ENCODE measurements at regions not wholly inside any gene's neighbourhood (a gene's known extent, or its start where the extent isn't known, plus 50 kb on each side); places are given as distances from the start of the nearest gene placed in this dataset.
A peak's percentile ranks its signal among the peaks of the same experiment; 100 is the strongest.
"Not testable (repeated sequence)": the region's sequence is repeated elsewhere in the genome, so short reads cannot be mapped to it uniquely, and the experiment has no call there.

- no peak for DNase-seq (ENCODE audit: low read depth, low spot score)
Measured at GRCh38 chr3:26763723-26764122, 141.2 kb downstream of the LRRC3B start.

GRCh38 chr3:26766031-26766430 is 143.5 kb downstream of the LRRC3B start:
- no peak for DNase-seq (ENCODE audit: low read depth, low spot score)

DNA sequence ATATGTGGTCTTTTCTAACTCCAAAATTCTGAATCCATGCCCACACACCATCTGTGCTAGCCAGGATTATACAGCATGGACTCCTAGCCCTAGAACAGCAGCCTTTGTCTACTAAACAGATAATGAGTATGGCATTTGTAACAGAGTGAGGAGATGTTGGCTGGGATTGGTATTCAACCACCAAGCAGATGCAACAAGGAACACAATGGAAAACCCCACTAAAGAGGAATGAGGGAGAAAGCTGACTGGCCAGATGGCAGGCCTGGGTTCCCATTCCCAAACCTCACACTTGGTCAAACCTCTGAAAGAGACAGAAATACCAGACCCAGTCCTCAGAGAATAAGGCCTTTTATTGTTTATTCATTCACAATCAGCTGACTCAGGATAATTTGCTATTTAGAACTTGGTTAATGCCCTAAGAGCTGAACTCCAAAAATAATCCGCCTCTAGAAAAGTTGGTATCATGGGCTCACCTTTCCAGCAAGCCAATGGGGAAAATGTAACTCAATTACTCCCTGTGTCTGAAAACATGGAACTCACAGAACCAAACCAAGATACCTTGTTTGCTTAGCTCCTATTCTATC is 145.6 kb downstream of the LRRC3B start:
- DNase-seq (ENCODE audit: low read depth, low spot score): no peak

DNA sequence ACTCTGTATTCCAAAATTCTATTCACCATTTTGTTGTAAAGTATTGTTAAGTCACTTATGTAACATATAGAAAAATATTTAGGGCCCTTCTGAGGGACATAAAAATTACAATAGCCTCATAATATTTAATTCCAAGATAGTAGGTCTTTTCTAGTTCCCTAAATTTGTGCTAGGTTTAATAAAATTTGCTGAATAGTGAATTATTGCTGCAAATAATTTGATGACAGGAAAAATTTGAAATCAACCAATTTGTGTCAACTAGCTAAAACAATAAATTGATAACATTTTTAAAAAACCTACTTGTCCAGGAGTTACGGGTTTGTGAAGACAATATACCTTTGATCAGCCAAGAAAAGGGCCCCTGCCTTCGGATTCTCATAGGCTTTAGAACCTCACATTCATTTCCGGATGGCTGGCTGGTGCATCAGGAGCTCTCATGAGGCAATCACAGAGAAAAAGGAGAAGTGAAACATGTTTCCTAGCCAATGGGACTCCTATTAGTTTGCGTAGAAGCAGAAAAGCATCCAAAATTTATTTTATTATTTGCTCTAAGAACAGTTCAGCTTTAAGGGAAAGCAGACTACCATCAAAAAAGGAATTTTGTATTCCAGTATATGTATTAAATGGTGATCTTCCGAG is 177.2 kb downstream of the LRRC3B start:
- no peak for DNase-seq (ENCODE audit: low read depth, low spot score)

DNA sequence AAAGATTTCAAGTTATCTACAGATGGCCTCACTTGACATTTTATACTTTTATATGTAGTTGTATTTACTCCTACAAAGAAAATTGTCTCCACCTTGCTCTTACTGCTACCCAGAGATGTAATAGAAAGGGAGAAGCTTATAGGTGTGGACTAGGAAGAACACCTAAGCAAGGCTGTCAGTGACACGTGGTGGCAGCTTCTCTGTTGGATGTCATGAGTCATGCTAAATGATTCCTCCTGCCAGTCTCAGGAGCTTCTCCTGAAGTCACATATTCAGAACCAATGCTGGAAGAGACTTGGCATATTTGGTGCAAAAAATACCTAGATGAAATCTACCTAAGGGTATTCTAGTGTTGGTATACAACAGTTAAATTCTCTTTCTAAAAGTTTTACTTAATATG is 184.7 kb downstream of the LRRC3B start:
- DNase-seq (ENCODE audit: low read depth, low spot score): no peak

- DNase-seq (ENCODE audit: low read depth, low spot score): no peak
Measured at GRCh38 chr3:26825454-26825853, 202.9 kb downstream of the LRRC3B start.

GRCh38 chr3:26827169-26827568 is 204.6 kb downstream of the LRRC3B start:
- DNase-seq (ENCODE audit: low read depth, low spot score): no peak

- DNase-seq (ENCODE audit: low read depth, low spot score): peak; percentile 50
Measured at GRCh38 chr3:26838026-26838425, 215.5 kb downstream of the LRRC3B start.

DNA sequence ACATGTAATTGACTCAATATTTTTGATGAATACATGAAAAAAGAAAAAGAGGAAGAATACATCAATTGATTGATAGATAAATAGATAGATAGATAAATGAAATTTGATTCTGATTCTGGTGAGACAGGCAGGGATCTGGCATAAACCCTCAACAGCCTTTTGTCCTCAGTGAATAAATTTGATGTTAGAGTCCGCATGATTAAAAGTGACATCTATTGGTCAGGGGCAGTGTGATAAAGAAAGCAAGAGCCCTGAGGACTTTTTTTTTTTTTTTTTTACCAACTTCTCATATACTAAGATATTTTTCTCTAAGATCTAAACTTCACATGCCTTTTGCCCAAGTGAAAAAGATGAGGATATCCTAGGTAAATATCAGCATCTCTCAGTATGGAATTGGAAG is 216.4 kb downstream of the LRRC3B start:
- DNase-seq (ENCODE audit: low read depth, low spot score): no peak

- peak; percentile 70 for DNase-seq (ENCODE audit: low read depth, low spot score)
Measured at GRCh38 chr3:26840272-26840870, 217.8 kb downstream of the LRRC3B start.

DNA sequence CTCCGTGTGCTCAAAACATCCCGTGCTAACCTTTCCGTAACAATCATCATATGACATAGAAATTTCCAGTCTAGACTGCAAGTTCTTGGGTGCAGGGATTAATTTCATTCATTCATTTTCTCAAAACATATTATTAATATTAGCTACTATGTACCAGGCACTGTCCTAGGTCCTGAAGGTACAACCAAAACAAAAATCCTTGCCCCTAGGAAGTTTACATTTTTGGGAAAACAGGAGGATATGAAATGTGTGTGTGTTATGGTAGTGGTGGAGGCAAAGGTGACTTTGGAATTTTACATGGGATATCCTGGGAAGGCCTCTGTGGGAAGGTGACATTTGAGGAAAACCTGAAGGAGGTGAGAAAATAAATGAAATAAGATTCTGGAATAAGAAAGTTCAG is 222.6 kb downstream of the LRRC3B start:
- no peak for DNase-seq (ENCODE audit: low read depth, low spot score)

DNA sequence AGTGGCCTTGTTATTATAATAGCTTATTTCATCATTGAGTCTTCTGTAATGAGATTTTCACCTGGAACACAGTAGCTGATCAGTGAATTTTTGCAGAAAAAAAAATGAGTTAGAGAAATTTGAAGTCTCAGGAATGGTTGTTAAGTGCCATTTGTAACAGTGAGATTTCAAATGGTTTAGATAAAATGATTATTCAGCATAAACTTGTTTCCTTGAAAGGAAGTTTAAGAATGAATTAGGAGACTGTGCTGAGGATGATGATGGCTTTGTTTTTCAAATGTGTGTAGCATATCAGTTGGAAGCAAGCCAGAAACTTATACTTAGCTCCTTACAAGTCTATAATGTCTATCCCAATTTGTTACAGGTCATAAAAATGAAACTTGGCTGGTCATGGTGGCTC is 225.1 kb downstream of the LRRC3B start:
- no peak for DNase-seq (ENCODE audit: low read depth, low spot score)

DNA sequence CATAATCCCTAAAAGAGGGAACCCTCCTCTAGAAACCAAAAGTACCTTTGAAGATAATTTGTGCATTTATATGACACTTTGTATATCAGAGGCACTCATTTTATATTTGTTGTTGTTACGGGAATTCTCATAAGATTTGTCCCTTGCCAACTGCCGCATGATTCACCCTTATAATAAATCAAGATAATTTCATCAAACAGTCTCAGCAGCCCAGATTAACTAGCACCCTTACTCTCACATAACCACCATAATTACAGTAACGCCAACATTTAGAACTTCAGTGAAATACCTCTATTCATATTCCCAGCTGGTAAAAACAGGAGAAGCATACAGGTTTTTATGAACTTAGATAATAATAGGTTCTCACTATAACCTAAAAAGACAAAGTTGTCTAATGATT is 271.9 kb downstream of the LRRC3B start:
- DNase-seq (ENCODE audit: low read depth, low spot score): no peak

- no peak for DNase-seq (ENCODE audit: low read depth, low spot score)
Measured at GRCh38 chr3:26915208-26915607, 292.6 kb downstream of the LRRC3B start.

GRCh38 chr3:26920646-26921478 is 298.3 kb downstream of the LRRC3B start:
- DNase-seq (ENCODE audit: low read depth, low spot score): peak; percentile 28

DNA sequence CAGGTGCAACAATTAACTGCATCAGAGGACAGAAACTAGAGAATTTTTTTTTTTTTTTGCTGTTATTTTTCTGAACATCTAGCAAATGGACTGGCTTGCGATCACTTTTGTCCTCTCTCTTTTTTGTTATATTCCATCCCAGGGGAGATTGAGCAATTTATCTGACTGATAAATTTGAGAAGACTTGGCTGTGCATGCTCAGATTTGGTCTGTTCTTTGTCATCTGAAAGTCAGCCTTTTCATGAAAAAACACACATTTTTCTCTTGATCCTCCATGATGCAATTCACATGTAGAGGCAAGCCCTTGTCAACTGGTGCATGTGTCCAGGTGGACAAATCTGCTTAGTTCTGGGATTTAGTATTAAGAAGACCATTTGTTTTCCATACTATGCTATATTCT is 309.3 kb downstream of the LRRC3B start:
- DNase-seq (ENCODE audit: low read depth, low spot score): no peak

DNA sequence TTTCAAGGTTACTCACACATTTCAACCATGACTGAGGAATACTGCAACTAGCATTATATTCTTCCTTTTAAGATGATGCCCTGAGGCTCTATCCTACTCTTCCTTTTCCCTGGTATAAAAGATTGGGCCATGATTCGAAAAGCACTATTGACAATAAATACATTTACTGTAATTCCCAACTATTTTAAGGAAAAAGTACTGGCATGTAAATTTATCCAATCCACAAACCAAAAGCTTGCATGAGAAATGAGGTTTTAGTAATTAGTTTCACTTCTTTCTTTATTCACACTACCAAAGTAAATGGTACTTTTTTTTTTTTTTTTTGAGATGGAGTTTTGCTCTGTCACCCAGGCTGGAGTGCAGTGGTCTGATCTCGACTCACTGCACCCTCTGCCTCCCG is 310.2 kb downstream of the LRRC3B start:
- no peak for DNase-seq (ENCODE audit: low read depth, low spot score)

GRCh38 chr3:26945480-26945879 is 322.9 kb downstream of the LRRC3B start:
- DNase-seq (ENCODE audit: low read depth, low spot score): not testable (repeated sequence)

- no peak for DNase-seq (ENCODE audit: low read depth, low spot score)
Measured at GRCh38 chr3:26960382-26960781, 337.8 kb downstream of the LRRC3B start.

- DNase-seq (ENCODE audit: low read depth, low spot score): no peak
Measured at GRCh38 chr3:26962492-26963360, 340.2 kb downstream of the LRRC3B start.

DNA sequence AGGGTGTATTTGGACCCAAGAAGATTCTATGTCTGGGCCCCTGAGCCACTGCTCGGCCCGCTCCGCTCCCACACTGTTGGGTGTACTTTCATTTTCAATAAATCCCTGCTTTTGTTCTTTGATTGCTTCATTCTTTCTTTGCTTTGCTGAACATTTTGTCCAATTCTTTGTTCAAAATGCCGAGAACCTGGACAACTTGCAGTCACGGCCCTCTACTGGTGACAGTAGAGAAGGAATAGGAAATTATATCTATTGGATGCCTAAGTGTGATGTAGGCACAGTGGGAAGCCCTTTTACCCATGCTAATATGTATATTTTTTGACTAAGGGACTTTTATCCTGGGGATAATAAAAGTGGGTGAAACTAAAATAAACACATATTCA is 340.8 kb downstream of the LRRC3B start:
- DNase-seq (ENCODE audit: low read depth, low spot score): no peak

DNA sequence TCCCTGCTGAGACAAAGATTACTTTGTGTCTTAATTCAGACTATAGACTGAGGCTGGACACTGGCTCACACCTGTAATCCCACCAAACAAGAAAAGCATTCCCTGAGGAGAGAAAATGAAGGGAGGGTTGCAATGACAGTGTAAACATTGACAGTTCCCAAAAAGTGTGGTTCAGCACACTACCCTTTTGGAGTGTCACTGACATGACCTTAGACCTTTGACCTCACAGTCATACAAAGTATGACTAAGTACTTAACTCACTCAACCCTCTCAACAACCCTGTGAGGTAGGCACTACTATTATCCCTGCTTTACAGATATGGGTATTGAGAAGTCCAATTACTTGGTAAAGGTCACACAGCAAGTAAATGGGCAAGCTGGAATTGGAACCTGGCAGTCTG is 341.7 kb downstream of the LRRC3B start:
- no peak for DNase-seq (ENCODE audit: low read depth, low spot score)
